Astrocyte (in vitro differentiated cells and primary cell): ENCODE measurements at regions not wholly inside any gene's neighbourhood (a gene's known extent, or its start where the extent isn't known, plus 50 kb on each side); places are given as distances from the start of the nearest gene placed in this dataset.

Source experiments
- DNase-seq: peaks from one replicate; pipeline ENCODE4 v3.0.0-alpha.2; 2010; ENCODE audit warnings: low read depth
- FAIRE-seq: peaks from 2 replicates; lab custom pipeline; 2011; peaks lifted over from hg19 to GRCh38; lab: Jason Lieb, UNC
- H2AFZ ChIP-seq: 2 replicates; pipeline ENCODE4 v1.6.0; 2012; ENCODE audit warnings: low read depth, low read length, inconsistent platforms
- H3K27ac ChIP-seq: 2 replicates; pipeline ENCODE4 v1.5.1; 2011; ENCODE audit warnings: low read depth, low read length, inconsistent platforms
- H3K27me3 ChIP-seq: 2 replicates; pipeline ENCODE4 v1.6.0; 2011; ENCODE audit warnings: low read length, inconsistent platforms; ENCODE audit not compliant: insufficient read depth
- H3K36me3 ChIP-seq: 2 replicates; pipeline ENCODE4 v1.5.1; 2011; ENCODE audit warnings: low read length, inconsistent platforms; ENCODE audit not compliant: insufficient read depth
- H3K4me1 ChIP-seq: 2 replicates; pipeline ENCODE4 v1.5.1; 2011; ENCODE audit warnings: low read length, inconsistent platforms; ENCODE audit not compliant: insufficient read depth
- H3K4me2 ChIP-seq: 2 replicates; pipeline ENCODE4 v1.6.0; 2012; ENCODE audit warnings: low read length, inconsistent platforms
- H3K4me3 ChIP-seq: 2 replicates; pipeline ENCODE4 v1.5.1; 2011; ENCODE audit warnings: low read depth, mild to moderate bottlenecking, low read length, inconsistent platforms; ENCODE audit not compliant: insufficient read depth
- H3K79me2 ChIP-seq: 2 replicates; pipeline ENCODE4 v1.6.0; 2012; ENCODE audit warnings: mild to moderate bottlenecking, low read length, inconsistent platforms; ENCODE audit not compliant: insufficient read depth
- H3K9ac ChIP-seq: 2 replicates; pipeline ENCODE4 v1.6.0; 2012; ENCODE audit warnings: mild to moderate bottlenecking, low read length, inconsistent platforms
- H3K9me3 ChIP-seq: 2 replicates; pipeline ENCODE4 v1.5.1; 2012; ENCODE audit warnings: low read depth, mild to moderate bottlenecking, low read length, inconsistent platforms; ENCODE audit not compliant: insufficient read depth
- H4K20me1 ChIP-seq: 2 replicates; pipeline ENCODE4 v1.6.0; 2012; ENCODE audit warnings: low read length, inconsistent platforms; ENCODE audit not compliant: insufficient read depth
- H3K27ac Mint-ChIP-seq: one replicate; pipeline ENCODE4 v1.8.0; 2021; ENCODE audit warnings: mild to moderate bottlenecking, mixed read lengths; ENCODE audit not compliant: unreplicated experiment
- H3K27me3 Mint-ChIP-seq: one replicate; pipeline ENCODE4 v1.8.0; 2021; ENCODE audit warnings: low read depth, mixed read lengths; ENCODE audit not compliant: unreplicated experiment
- H3K36me3 Mint-ChIP-seq: one replicate; pipeline ENCODE4 v1.8.0; 2021; ENCODE audit warnings: low read depth, mixed read lengths; ENCODE audit not compliant: unreplicated experiment
- H3K4me1 Mint-ChIP-seq: one replicate; pipeline ENCODE4 v1.8.0; 2021; ENCODE audit warnings: low read depth, mixed read lengths; ENCODE audit not compliant: unreplicated experiment
- H3K4me3 Mint-ChIP-seq: one replicate; pipeline ENCODE4 v1.8.0; 2021; ENCODE audit warnings: mild to moderate bottlenecking, moderate library complexity, mixed read lengths; ENCODE audit not compliant: unreplicated experiment
- H3K9me3 Mint-ChIP-seq: one replicate; pipeline ENCODE4 v1.8.0; 2021; ENCODE audit warnings: mild to moderate bottlenecking, mixed read lengths; ENCODE audit not compliant: unreplicated experiment
- EZH2 ChIP-seq: IDR thresholded peaks from 2 replicates; pipeline ENCODE4 v1.6.1; 2012; ENCODE audit warnings: mild to moderate bottlenecking, low read length, inconsistent platforms; ENCODE audit not compliant: insufficient read depth
- TF ChIP-seq, protein P1 (sequence below): IDR thresholded peaks from 2 replicates; pipeline ENCODE4 v1.5.1; 2011; ENCODE audit warnings: low read depth, mild to moderate bottlenecking, inconsistent platforms, low read length, moderate library complexity; ENCODE audit not compliant: insufficient read depth

DNA sequence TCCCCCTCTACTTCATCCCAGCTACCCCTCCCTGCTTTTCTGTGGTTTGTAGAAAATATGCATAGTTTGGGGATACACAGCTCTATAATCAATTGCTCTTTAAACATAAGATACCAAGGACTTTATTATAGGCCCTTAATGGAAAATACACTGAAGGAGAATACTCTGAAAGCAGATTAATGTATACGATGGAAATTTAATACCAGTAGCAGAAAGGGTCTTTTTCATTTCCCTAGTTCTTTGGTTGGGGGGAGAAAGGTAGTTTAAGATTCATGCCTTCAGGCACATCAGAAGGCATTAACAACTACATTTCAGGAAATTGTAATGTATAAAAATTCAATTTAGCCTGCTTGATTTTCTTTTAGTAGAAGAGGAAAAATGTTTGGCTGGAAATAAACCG is 452.9 kb upstream of the ZNF608 start:
- Mint-ChIP-seq H3K36me3 (no peaks in the 10 kb centered on the region), H3K27ac (no peak overlapping the region), H3K27me3 (no peaks in the 10 kb centered on the region), H3K4me1 (peaks cover 42% of the 10 kb centered on the region), H3K4me3 (no peak overlapping the region), H3K9me3 (no peaks in the 10 kb centered on the region)
- no peak for TF ChIP-seq EZH2
- TF ChIP-seq, protein P1, sequence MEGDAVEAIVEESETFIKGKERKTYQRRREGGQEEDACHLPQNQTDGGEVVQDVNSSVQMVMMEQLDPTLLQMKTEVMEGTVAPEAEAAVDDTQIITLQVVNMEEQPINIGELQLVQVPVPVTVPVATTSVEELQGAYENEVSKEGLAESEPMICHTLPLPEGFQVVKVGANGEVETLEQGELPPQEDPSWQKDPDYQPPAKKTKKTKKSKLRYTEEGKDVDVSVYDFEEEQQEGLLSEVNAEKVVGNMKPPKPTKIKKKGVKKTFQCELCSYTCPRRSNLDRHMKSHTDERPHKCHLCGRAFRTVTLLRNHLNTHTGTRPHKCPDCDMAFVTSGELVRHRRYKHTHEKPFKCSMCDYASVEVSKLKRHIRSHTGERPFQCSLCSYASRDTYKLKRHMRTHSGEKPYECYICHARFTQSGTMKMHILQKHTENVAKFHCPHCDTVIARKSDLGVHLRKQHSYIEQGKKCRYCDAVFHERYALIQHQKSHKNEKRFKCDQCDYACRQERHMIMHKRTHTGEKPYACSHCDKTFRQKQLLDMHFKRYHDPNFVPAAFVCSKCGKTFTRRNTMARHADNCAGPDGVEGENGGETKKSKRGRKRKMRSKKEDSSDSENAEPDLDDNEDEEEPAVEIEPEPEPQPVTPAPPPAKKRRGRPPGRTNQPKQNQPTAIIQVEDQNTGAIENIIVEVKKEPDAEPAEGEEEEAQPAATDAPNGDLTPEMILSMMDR, result no peak
- Histone ChIP-seq H3K79me2 (no peaks in the 10 kb centered on the region), H3K27ac (no peak overlapping the region), H3K4me1 (peaks cover 5% of the 10 kb centered on the region), H3K27me3 (no peaks in the 10 kb centered on the region), H3K4me2 (no peak overlapping the region), H3K9ac (no peak overlapping the region), H3K9me3 (no peaks in the 10 kb centered on the region), H4K20me1 (no peaks in the 10 kb centered on the region), H3K36me3 (no peaks in the 10 kb centered on the region), H2AFZ (no peak overlapping the region), H3K4me3 (no peak overlapping the region)
- DNase-seq, result no peak
- FAIRE-seq, result no peak

- H3K27ac Mint-ChIP-seq, result no peak overlapping the region
- Histone ChIP-seq H3K4me3 (peak overlapping the region; percentile 45), H3K9me3 (no peaks in the 10 kb centered on the region), H4K20me1 (no peaks in the 10 kb centered on the region), H3K4me1 (peaks cover 5% of the 10 kb centered on the region), H3K27ac (no peak overlapping the region), H3K36me3 (no peaks in the 10 kb centered on the region), H3K79me2 (no peaks in the 10 kb centered on the region), H3K4me2 (peak overlapping the region; percentile 81), H2AFZ (peak overlapping the region; percentile 74), H3K9ac (peak overlapping the region; percentile 58), H3K27me3 (no peaks in the 10 kb centered on the region)
- peak; percentile 18 for DNase-seq
- H3K27me3 Mint-ChIP-seq, result no peaks in the 10 kb centered on the region
- H3K4me1 Mint-ChIP-seq, result peaks cover 42% of the 10 kb centered on the region
- H3K4me3 Mint-ChIP-seq, result no peak overlapping the region
- H3K36me3 Mint-ChIP-seq, result no peaks in the 10 kb centered on the region
- no peak for FAIRE-seq
- no peaks in the 10 kb centered on the region for H3K9me3 Mint-ChIP-seq
- TF ChIP-seq EZH2, result no peak
- TF ChIP-seq, protein P1, result no peak
Observed at GRCh38 chr5:125199968-125200865, 453.8 kb upstream of the ZNF608 start.

GRCh38 chr5:125200866-125201373 is 454.5 kb upstream of the ZNF608 start:
- Mint-ChIP-seq H3K4me3 (no peak overlapping the region), H3K27ac (no peak overlapping the region), H3K27me3 (no peaks in the 10 kb centered on the region), H3K4me1 (peaks cover 46% of the 10 kb centered on the region), H3K36me3 (no peaks in the 10 kb centered on the region), H3K9me3 (no peaks in the 10 kb centered on the region)
- Histone ChIP-seq H3K9ac (peak overlapping the region; percentile 58), H3K4me2 (peak overlapping the region; percentile 81), H3K27ac (no peak overlapping the region), H3K4me3 (peak overlapping the region; percentile 45), H3K4me1 (peaks cover 5% of the 10 kb centered on the region), H3K9me3 (no peaks in the 10 kb centered on the region), H2AFZ (peak overlapping the region; percentile 74), H4K20me1 (no peaks in the 10 kb centered on the region), H3K36me3 (no peaks in the 10 kb centered on the region), H3K27me3 (no peaks in the 10 kb centered on the region), H3K79me2 (no peaks in the 10 kb centered on the region)
- FAIRE-seq, result no peak
- DNase-seq, result no peak
- TF ChIP-seq, protein P1, result no peak
- TF ChIP-seq EZH2, result no peak
